PFSK-1 (cell line): ENCODE measurements at regions not wholly inside any gene's neighbourhood (a gene's known extent, or its start where the extent isn't known, plus 50 kb on each side); places are given as distances from the start of the nearest gene placed in this dataset.

Experiments used
- FOXP2 ChIP-seq: optimal IDR thresholded peaks from 2 replicates; pipeline ENCODE3; 2011; ENCODE audit warnings: borderline replicate concordance, control low read depth, inconsistent platforms; ENCODE audit not compliant: insufficient read depth; ENCODE audit errors: extremely low read length, extremely low read depth
- POLR2AphosphoS5 ChIP-seq: IDR thresholded peaks from 2 replicates; pipeline ENCODE4 v1.6.1; 2012; ENCODE audit warnings: low read depth, mild to moderate bottlenecking, control low read depth, low read length, moderate library complexity
- REST ChIP-seq, 2 experiments: IDR thresholded peaks; 2 replicates each; pipeline versions ENCODE4 v1.6.1 to v1.8.0; 2011 to 2012; ENCODE audit warnings: low read depth in 2 of 2, low read length in 2 of 2, control low read depth in 1 of 2, inconsistent platforms in 1 of 2, mild to moderate bottlenecking in 1 of 2, moderate library complexity in 1 of 2; ENCODE audit not compliant: insufficient read depth in 1 of 2
- SIN3A ChIP-seq: IDR thresholded peaks from 2 replicates; pipeline ENCODE4 v1.6.1; 2012; ENCODE audit warnings: mild to moderate bottlenecking, low read length, moderate library complexity, borderline replicate concordance; ENCODE audit not compliant: insufficient read depth
- TAF1 ChIP-seq: IDR thresholded peaks from 2 replicates; pipeline ENCODE4 v1.6.1; 2012; ENCODE audit warnings: low read length, control low read depth, borderline replicate concordance; ENCODE audit not compliant: insufficient read depth

GRCh38 chr5:26054594-26054993 lies 983.8 kb downstream of the CDH9 start:
- no peak for TF ChIP-seq POLR2AphosphoS5
- TF ChIP-seq REST (IDR thresholded peaks at IDR 0.05; ENCODE audit: insufficient read depth in 1 of 2, low read depth in 2 of 2, low read length in 2 of 2), result no peak
- no peak for TF ChIP-seq SIN3A
- no peak for TF ChIP-seq TAF1
- TF ChIP-seq FOXP2, result no peak
